Fibroblast of lung (primary cell): ENCODE measurements at regions not wholly inside any gene's neighbourhood (a gene's known extent, or its start where the extent isn't known, plus 50 kb on each side); places are given as distances from the start of the nearest gene placed in this dataset.

Experiments
- DNase-seq, 2 donors: peaks; one replicate each; pipeline versions ENCODE4 v3.0.0 to v3.0.0-alpha.2; 2010; ENCODE audit warnings: low read depth in 2 of 2
- H2AFZ ChIP-seq: 2 replicates; pipeline ENCODE4 v1.5.1; 2012; ENCODE audit warnings: low read length, control low read depth, inconsistent platforms
- H3K27ac ChIP-seq: 2 replicates; pipeline ENCODE4 v1.5.1; 2011; ENCODE audit warnings: low read length, control low read depth; ENCODE audit not compliant: insufficient read depth
- H3K27me3 ChIP-seq: 2 replicates; pipeline ENCODE4 v1.5.1; 2011; ENCODE audit warnings: mild to moderate bottlenecking, low read length; ENCODE audit not compliant: control insufficient read depth, insufficient read depth
- H3K36me3 ChIP-seq: 2 replicates; pipeline ENCODE4 v1.5.1; 2011; ENCODE audit warnings: low read length; ENCODE audit not compliant: control insufficient read depth, insufficient read depth
- H3K4me1 ChIP-seq: 2 replicates; pipeline ENCODE4 v1.5.1; 2011; ENCODE audit warnings: low read length; ENCODE audit not compliant: control insufficient read depth, insufficient read depth; ENCODE audit errors: extremely low read depth
- H3K4me2 ChIP-seq: 2 replicates; pipeline ENCODE4 v1.5.1; 2011; ENCODE audit warnings: low read length, control low read depth; ENCODE audit not compliant: insufficient read depth; ENCODE audit errors: extremely low read depth
- H3K4me3 ChIP-seq, 4 experiments: fragments of 200-600 bp in 1 of 4; sonication (generic) in 1 of 4; replicated peaks in 1 of 4; 2 replicates each; pipeline ENCODE4 v1.5.1; 2011 to 2016; ENCODE audit warnings: low read length in 4 of 4, low read depth in 3 of 4, mild to moderate bottlenecking in 3 of 4, control low read depth in 2 of 4, inconsistent platforms in 1 of 4, mixed read lengths in 1 of 4; ENCODE audit not compliant: insufficient read depth in 1 of 4; ENCODE audit errors: control extremely low read depth in 1 of 4
- H3K79me2 ChIP-seq: 2 replicates; pipeline ENCODE4 v1.5.1; 2012; ENCODE audit warnings: mild to moderate bottlenecking, low read length, inconsistent platforms; ENCODE audit not compliant: control insufficient read depth, insufficient read depth
- H3K9ac ChIP-seq: 2 replicates; pipeline ENCODE4 v1.5.1; 2011; ENCODE audit warnings: mild to moderate bottlenecking, low read length, control low read depth; ENCODE audit not compliant: insufficient read depth
- H3K9me3 ChIP-seq: 2 replicates; pipeline ENCODE4 v1.5.1; 2012; ENCODE audit warnings: low read depth, low read length; ENCODE audit not compliant: control insufficient read depth, insufficient read depth
- H4K20me1 ChIP-seq: 2 replicates; pipeline ENCODE4 v1.5.1; 2011; ENCODE audit warnings: low read length; ENCODE audit not compliant: control insufficient read depth, insufficient read depth; ENCODE audit errors: extremely low read depth
- EZH2 ChIP-seq: IDR thresholded peaks from 2 replicates; pipeline ENCODE4 v1.5.1; 2012; ENCODE audit warnings: low read length, control low read depth, mild to moderate bottlenecking; ENCODE audit errors: missing control alignments
- TF ChIP-seq, protein P1 (sequence below), 2 donors: IDR thresholded peaks in 1 of 2; conservative IDR thresholded peaks in 1 of 2; 1 replicate in 1 of 2; 2 replicates in 1 of 2; pipeline ENCODE4 v1.5.1; 2011 to 2012; ENCODE audit warnings: low read length in 2 of 2, control low read depth in 1 of 2, inconsistent platforms in 1 of 2, low read depth in 1 of 2, mild to moderate bottlenecking in 1 of 2

DNA sequence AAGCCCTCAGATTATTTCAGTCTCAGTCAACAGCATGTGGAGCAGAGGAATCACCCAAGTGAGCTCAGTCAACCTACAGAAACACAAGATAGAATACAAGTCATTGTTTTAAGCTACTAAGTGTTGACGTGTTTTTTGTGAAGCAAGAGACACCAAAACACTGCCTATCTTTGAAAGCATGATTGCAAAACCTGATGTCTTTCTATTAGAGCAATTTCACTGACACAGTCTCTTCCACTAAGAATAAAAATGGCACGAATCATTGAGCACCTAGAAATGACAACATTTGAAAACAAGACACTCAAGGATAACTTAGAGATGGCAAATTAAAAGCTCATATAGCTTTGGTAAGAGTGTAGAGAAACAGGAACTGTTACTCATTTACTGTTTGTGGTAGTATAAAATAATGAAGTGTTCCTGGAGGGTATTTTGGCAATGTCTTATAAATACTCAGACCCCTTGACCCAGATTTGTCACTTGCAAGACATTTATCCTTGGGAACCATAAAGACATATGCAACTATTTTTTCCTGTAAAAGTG lies 407.1 kb upstream of the XYLT1 start:
- DNase-seq: no peak
- Histone ChIP-seq H3K4me3 (no peak overlapping the region), H2AFZ (no peak overlapping the region), H3K9me3 (no peaks in the 10 kb centered on the region), H3K27me3 (no peaks in the 10 kb centered on the region), H4K20me1 (no peaks in the 10 kb centered on the region), H3K4me1 (no peaks in the 10 kb centered on the region), H3K79me2 (no peaks in the 10 kb centered on the region), H3K27ac (no peak overlapping the region), H3K4me2 (no peak overlapping the region), H3K9ac (no peak overlapping the region), H3K36me3 (no peaks in the 10 kb centered on the region)
- TF ChIP-seq EZH2: no peak
- TF ChIP-seq, protein P1, sequence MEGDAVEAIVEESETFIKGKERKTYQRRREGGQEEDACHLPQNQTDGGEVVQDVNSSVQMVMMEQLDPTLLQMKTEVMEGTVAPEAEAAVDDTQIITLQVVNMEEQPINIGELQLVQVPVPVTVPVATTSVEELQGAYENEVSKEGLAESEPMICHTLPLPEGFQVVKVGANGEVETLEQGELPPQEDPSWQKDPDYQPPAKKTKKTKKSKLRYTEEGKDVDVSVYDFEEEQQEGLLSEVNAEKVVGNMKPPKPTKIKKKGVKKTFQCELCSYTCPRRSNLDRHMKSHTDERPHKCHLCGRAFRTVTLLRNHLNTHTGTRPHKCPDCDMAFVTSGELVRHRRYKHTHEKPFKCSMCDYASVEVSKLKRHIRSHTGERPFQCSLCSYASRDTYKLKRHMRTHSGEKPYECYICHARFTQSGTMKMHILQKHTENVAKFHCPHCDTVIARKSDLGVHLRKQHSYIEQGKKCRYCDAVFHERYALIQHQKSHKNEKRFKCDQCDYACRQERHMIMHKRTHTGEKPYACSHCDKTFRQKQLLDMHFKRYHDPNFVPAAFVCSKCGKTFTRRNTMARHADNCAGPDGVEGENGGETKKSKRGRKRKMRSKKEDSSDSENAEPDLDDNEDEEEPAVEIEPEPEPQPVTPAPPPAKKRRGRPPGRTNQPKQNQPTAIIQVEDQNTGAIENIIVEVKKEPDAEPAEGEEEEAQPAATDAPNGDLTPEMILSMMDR (conservative IDR thresholded peaks at IDR 0.05 in 1 of 2, IDR thresholded peaks at IDR 0.05 in 1 of 2; ENCODE audit: low read depth in 1 of 2, low read length in 2 of 2): no peak

DNA sequence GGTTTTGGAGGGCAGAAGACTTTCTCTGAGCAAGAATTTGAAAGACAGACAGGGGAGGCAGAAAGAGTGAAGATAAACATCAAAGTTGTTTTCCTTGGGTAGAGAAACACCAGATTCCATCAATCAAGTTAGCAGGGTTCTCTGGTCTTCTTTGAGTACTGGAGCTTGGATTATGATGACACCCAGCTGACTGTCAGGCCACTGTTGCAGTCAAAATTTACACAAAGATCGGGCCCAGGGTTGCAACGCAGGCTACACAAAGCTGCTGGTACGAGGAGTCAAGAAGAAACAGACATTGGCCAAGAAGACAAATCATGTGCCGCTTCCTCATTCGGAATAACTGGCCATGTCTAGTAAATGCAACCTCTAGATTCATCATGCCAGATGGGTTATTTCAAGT lies 396.2 kb upstream of the XYLT1 start:
- no peak overlapping the region for H3K27ac ChIP-seq
- DNase-seq: no peak
- no peaks in the 10 kb centered on the region for H3K79me2 ChIP-seq
- H3K9me3 ChIP-seq: no peaks in the 10 kb centered on the region
- no peak overlapping the region for H2AFZ ChIP-seq
- no peak overlapping the region for H3K4me3 ChIP-seq
- no peaks in the 10 kb centered on the region for H3K36me3 ChIP-seq
- H3K4me2 ChIP-seq: no peak overlapping the region
- TF ChIP-seq EZH2: no peak
- TF ChIP-seq, protein P1 (conservative IDR thresholded peaks at IDR 0.05 in 1 of 2, IDR thresholded peaks at IDR 0.05 in 1 of 2; ENCODE audit: low read depth in 1 of 2, low read length in 2 of 2): no peak
- no peaks in the 10 kb centered on the region for H4K20me1 ChIP-seq
- no peaks in the 10 kb centered on the region for H3K27me3 ChIP-seq
- no peak overlapping the region for H3K9ac ChIP-seq
- H3K4me1 ChIP-seq: no peaks in the 10 kb centered on the region

DNA sequence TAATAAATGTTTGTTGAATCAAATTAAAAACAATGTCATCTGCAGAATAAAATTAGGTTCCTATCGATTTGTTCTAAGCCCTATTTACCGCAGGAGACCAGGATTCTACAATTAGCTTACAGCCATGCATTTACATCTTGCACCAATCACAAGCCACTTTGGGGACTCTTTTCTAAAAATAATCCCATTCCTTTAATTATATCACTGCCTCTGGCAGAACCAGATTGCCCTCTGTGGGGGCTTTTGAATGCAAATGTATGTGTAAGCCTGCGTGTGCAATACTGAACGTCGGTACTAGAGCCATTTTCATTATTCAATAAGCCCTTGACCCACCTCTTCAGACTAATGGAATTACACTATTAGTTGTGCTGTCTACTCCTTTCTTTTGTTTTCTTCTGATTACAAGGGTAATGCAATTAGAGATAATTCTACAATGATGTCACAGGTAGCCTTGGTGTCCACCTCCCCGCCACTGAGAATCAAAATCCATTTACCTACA lies 391.3 kb upstream of the XYLT1 start:
- H3K27me3 ChIP-seq: no peaks in the 10 kb centered on the region
- H3K4me3 ChIP-seq: no peak overlapping the region
- no peak overlapping the region for H3K27ac ChIP-seq
- H3K4me1 ChIP-seq: no peaks in the 10 kb centered on the region
- H3K79me2 ChIP-seq: no peaks in the 10 kb centered on the region
- TF ChIP-seq EZH2: no peak
- TF ChIP-seq, protein P1 (conservative IDR thresholded peaks at IDR 0.05 in 1 of 2, IDR thresholded peaks at IDR 0.05 in 1 of 2; ENCODE audit: low read depth in 1 of 2, low read length in 2 of 2): no peak
- H3K4me2 ChIP-seq: no peak overlapping the region
- H3K36me3 ChIP-seq: no peaks in the 10 kb centered on the region
- no peak overlapping the region for H3K9ac ChIP-seq
- H2AFZ ChIP-seq: no peak overlapping the region
- no peaks in the 10 kb centered on the region for H3K9me3 ChIP-seq
- DNase-seq: no peak
- no peaks in the 10 kb centered on the region for H4K20me1 ChIP-seq
